ENCODE measurements at regions not wholly inside any gene's neighbourhood (a gene's known extent, or its start where the extent isn't known, plus 50 kb on each side); places are given as distances from the start of the nearest gene placed in this dataset.

GRCh38 chr6:41462033-41462432 lies 84.1 kb upstream of the FOXP4 start:
- no peak for TF ChIP-seq CTCF (IDR thresholded peaks at IDR 0.05)
- no peak for TF ChIP-seq POLR2AphosphoS5 (IDR thresholded peaks at IDR 0.05)
